ENCODE measurements at regions not wholly inside any gene's neighbourhood (a gene's known extent, or its start where the extent isn't known, plus 50 kb on each side); places are given as distances from the start of the nearest gene placed in this dataset.

DNA sequence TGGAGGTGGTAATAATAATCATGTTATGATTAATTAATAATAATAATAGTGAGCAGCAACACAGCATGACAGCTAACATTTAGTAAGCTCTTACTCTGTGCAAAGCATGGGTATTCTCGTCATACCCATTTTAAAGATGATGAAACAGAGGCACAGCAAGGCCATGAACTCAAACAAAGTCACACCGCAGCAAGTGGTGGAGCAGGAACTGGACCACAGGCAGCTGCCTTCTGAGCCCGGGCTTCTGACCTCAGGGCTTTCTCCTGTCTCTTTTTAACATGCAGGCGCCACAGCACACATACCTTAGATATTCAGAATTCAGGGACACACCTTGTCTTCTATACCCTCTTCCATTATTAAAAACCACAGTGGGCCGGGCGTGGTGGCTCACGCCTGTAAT lies 50.7 kb upstream of the SPATA12 start:
- peaks cover 22 to 40% (median 34%) of the 10 kb centered on the region in 3 donors for H3K4me1 ChIP-seq (ENCODE audit: control insufficient read depth in 3 of 3, insufficient read depth in 3 of 3, low read length in 3 of 3)
- no peaks in the 10 kb centered on the region for H3K36me3 ChIP-seq (ENCODE audit: control insufficient read depth in 3 of 3, insufficient read depth in 3 of 3, low read length in 3 of 3)
- H3K4me3 ChIP-seq (ENCODE audit: low read length in 3 of 3), result no peak overlapping the region
- no peak overlapping the region for H3K27ac ChIP-seq (ENCODE audit: low read depth, low read length)
- H3K9ac ChIP-seq (ENCODE audit: low read depth in 1 of 3, low read length in 3 of 3), result no peak overlapping the region
- no peaks in the 10 kb centered on the region for H3K27me3 ChIP-seq (ENCODE audit: control insufficient read depth in 3 of 3, insufficient read depth in 3 of 3, low read length in 3 of 3)
- no peaks in the 10 kb centered on the region for H3K9me3 ChIP-seq (ENCODE audit: control insufficient read depth in 3 of 3, low read length in 3 of 3)

DNA sequence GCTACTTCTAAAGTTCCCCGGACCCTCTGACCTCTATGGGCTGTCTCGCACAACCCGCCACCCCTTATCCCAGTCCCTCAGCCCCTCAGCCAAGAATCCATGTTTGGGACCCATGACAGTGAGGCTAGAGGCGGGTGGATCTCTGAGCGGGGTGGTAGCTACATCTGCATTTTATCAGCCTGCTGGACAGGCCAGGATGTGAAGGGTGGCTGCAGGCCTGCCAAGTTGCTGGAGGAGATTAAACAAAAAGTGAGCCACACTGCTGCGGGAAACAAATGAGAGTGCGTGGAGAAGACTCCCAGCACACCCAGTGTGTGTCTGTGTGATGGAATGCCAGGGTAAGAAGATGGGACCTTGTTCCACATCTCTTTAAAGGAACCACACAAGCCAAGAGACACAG lies 51.1 kb upstream of the SPATA12 start:
- Histone ChIP-seq H3K4me3 (ENCODE audit: low read length in 3 of 3) (no peak overlapping the region), H3K27me3 (ENCODE audit: control insufficient read depth in 3 of 3, insufficient read depth in 3 of 3, low read length in 3 of 3) (no peaks in the 10 kb centered on the region), H3K27ac (ENCODE audit: low read depth, low read length) (no peak overlapping the region), H3K4me1 (ENCODE audit: control insufficient read depth in 3 of 3, insufficient read depth in 3 of 3, low read length in 3 of 3) (peaks cover 22 to 40% (median 34%) of the 10 kb centered on the region in 3 donors), H3K36me3 (ENCODE audit: control insufficient read depth in 3 of 3, insufficient read depth in 3 of 3, low read length in 3 of 3) (no peaks in the 10 kb centered on the region), H3K9ac (ENCODE audit: low read depth in 1 of 3, low read length in 3 of 3) (no peak overlapping the region), H3K9me3 (ENCODE audit: control insufficient read depth in 3 of 3, low read length in 3 of 3) (no peaks in the 10 kb centered on the region)

DNA sequence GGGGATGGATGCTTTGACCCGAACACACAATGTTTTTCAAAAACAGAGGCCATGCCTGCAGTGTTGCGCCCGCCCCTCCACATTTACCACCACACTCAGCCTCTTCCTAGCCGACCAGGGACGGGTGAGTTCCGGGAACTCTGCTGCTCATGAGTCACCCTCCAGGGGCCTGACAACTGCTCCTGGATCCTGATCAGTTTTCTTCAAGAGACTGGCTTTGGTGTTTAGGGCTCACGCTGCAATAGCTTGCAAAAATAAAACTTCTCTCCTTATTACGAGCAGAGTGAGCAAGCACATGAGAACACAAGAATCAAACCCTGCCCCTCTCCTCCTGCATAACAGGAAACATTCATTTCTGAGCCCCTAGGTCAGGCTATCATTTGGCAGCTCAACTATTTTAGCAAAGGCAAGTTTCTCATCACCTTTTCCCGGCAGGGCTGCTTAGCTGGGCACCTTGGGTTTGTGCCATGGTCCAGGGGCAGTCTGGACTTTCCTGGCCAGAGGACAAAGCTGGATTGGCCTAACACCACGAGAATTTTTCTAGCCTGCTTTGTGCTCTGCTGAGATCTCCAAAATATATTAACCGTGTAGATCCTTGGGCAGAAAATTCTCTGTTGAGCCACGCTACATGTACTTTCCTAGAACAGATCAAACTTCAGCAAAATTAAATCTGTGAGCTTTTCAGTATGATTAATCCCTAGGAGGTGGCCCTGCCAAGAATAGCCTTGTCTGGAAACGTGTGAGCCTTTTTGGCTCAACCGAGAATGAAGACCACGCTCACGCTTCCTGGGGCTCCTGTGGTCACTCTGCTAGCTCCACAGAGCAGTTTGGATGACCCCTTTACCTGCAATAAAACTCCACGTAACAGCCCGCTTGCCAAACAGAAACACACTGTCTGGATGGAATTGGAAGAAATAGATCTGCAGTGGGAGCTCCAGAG lies 52.7 kb upstream of the SPATA12 start:
- Histone ChIP-seq H3K9me3 (ENCODE audit: control insufficient read depth in 3 of 3, low read length in 3 of 3) (no peaks in the 10 kb centered on the region), H3K9ac (ENCODE audit: low read depth in 1 of 3, low read length in 3 of 3) (peak overlapping the region; percentile 45 to 66 (median 54)), H3K36me3 (ENCODE audit: control insufficient read depth in 3 of 3, insufficient read depth in 3 of 3, low read length in 3 of 3) (no peaks in the 10 kb centered on the region), H3K4me3 (ENCODE audit: low read length in 3 of 3) (peak overlapping the region in 2 of 3 donors; percentile 23 to 26), H3K27ac (ENCODE audit: low read depth, low read length) (peak overlapping the region; percentile 73), H3K4me1 (ENCODE audit: control insufficient read depth in 3 of 3, insufficient read depth in 3 of 3, low read length in 3 of 3) (peaks cover 22 to 40% (median 34%) of the 10 kb centered on the region in 3 donors), H3K27me3 (ENCODE audit: control insufficient read depth in 3 of 3, insufficient read depth in 3 of 3, low read length in 3 of 3) (no peaks in the 10 kb centered on the region)

DNA sequence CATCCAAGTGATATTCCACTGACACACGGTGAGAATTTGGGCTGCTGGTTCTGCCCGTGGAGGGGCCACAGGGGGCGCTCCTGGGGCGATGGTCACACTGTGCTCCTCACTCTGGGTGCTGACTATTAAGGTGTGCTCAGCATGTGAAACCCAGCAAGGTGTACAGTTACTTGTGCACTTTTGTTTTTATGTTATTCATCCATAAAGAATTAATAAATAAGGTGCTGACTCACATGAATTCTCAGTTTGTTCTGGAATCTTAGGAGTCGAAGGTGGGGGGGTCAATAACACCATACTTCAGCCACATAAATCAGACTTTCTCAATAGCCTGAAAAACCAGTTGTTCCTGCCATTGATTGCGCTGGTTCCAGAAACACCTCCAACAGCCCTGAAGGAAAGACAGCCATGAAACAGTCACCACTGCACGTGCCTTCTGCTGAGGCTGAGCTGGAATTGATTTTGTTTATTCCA lies 53.5 kb upstream of the SPATA12 start:
- H3K4me1 ChIP-seq (ENCODE audit: control insufficient read depth in 3 of 3, insufficient read depth in 3 of 3, low read length in 3 of 3), result peaks cover 22 to 40% (median 34%) of the 10 kb centered on the region in 3 donors
- H3K9me3 ChIP-seq (ENCODE audit: control insufficient read depth in 3 of 3, low read length in 3 of 3), result no peaks in the 10 kb centered on the region
- H3K36me3 ChIP-seq (ENCODE audit: control insufficient read depth in 3 of 3, insufficient read depth in 3 of 3, low read length in 3 of 3), result no peaks in the 10 kb centered on the region
- H3K27ac ChIP-seq (ENCODE audit: low read depth, low read length), result peak overlapping the region; percentile 73
- H3K27me3 ChIP-seq (ENCODE audit: control insufficient read depth in 3 of 3, insufficient read depth in 3 of 3, low read length in 3 of 3), result no peaks in the 10 kb centered on the region
- peak overlapping the region in 2 of 3 donors; percentile 26 to 51 for H3K4me3 ChIP-seq (ENCODE audit: low read length in 3 of 3)
- H3K9ac ChIP-seq (ENCODE audit: low read depth in 1 of 3, low read length in 3 of 3), result peak overlapping the region in 1 of 3 donors; percentile 40

DNA sequence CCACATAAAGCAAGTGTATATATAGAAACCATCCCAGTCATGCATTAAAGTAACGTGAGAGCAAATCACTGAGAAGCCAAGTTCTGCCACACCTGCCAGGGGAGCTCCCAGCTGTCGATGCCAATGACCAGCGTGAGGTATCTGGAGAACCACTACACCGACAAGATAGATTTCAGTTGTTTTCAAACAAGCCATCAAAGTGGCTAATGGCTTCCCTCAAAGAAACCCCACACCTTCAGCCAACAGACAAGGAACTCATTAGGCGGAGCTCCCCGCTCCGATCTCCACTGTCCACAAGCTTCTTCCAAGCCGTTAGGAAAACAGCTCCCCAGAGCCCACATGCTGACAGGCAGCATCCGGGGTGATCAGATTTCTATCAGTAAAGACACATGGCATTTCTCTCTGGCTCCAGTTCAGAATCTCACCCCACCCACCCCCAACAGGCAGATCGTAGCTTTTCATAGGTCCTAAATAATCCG lies 54.2 kb upstream of the SPATA12 start:
- peak overlapping the region; percentile 2 to 33 (median 17) for H3K4me3 ChIP-seq (ENCODE audit: low read length in 3 of 3)
- peak overlapping the region; percentile 73 for H3K27ac ChIP-seq (ENCODE audit: low read depth, low read length)
- peaks cover 22 to 40% (median 34%) of the 10 kb centered on the region in 3 donors for H3K4me1 ChIP-seq (ENCODE audit: control insufficient read depth in 3 of 3, insufficient read depth in 3 of 3, low read length in 3 of 3)
- no peaks in the 10 kb centered on the region for H3K27me3 ChIP-seq (ENCODE audit: control insufficient read depth in 3 of 3, insufficient read depth in 3 of 3, low read length in 3 of 3)
- peak overlapping the region in 1 of 3 donors; percentile 40 for H3K9ac ChIP-seq (ENCODE audit: low read depth in 1 of 3, low read length in 3 of 3)
- H3K9me3 ChIP-seq (ENCODE audit: control insufficient read depth in 3 of 3, low read length in 3 of 3), result no peaks in the 10 kb centered on the region
- H3K36me3 ChIP-seq (ENCODE audit: control insufficient read depth in 3 of 3, insufficient read depth in 3 of 3, low read length in 3 of 3), result no peaks in the 10 kb centered on the region

DNA sequence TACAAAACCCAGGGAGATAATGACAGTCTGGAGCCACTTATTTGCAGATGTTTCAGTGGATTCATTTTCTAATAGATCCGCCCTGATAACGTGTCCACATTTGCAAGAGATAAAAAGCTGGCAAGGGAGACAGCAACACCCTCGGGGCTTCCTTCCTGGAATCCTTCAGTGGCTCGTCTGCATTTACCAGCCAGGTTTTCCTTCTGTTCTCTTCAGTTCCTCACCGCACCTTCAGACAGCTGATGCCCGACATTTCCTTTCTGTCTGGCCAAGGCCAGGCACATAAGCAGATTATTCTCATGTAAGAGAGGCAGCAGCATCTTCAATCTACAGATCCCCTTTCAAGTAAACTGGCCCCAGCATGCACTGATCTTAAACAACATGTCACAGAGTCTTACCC lies 56.2 kb upstream of the SPATA12 start:
- no peak overlapping the region for H3K27ac ChIP-seq (ENCODE audit: low read depth, low read length)

DNA sequence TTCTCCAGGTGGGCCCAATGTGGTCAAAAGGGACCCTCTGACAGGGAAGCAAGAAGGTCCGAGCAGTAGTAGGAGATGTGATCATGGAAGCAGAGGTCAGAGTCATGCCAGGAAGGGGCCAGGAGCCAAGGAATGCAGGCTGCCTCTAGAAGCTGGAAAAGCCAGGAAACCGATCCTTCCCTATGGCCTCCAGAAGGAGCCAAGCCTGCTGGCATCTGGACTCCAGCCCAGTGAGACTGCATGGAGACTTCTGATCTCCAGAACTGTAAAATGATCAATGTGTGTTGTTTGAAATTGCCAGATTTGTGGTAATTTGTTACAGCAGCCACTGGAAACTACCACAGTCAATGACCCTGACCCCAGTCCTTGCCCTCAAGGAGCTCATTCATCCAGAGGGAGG lies 56.8 kb upstream of the SPATA12 start:
- Histone ChIP-seq H3K9ac (ENCODE audit: low read depth in 1 of 3, low read length in 3 of 3) (no peak overlapping the region), H3K4me3 (ENCODE audit: low read length in 3 of 3) (no peak overlapping the region), H3K36me3 (ENCODE audit: control insufficient read depth in 3 of 3, insufficient read depth in 3 of 3, low read length in 3 of 3) (no peaks in the 10 kb centered on the region), H3K27me3 (ENCODE audit: control insufficient read depth in 3 of 3, insufficient read depth in 3 of 3, low read length in 3 of 3) (no peaks in the 10 kb centered on the region), H3K27ac (ENCODE audit: low read depth, low read length) (no peak overlapping the region), H3K9me3 (ENCODE audit: control insufficient read depth in 3 of 3, low read length in 3 of 3) (no peaks in the 10 kb centered on the region), H3K4me1 (ENCODE audit: control insufficient read depth in 3 of 3, insufficient read depth in 3 of 3, low read length in 3 of 3) (peaks cover 23 to 37% (median 32%) of the 10 kb centered on the region in 3 donors)

More for the DNA sequence above, 56.2 kb upstream of the SPATA12 start:
- no peak overlapping the region for H3K9ac ChIP-seq (ENCODE audit: low read depth in 1 of 3, low read length in 3 of 3)
- peaks cover 22 to 36% (median 31%) of the 10 kb centered on the region in 3 donors for H3K4me1 ChIP-seq (ENCODE audit: control insufficient read depth in 3 of 3, insufficient read depth in 3 of 3, low read length in 3 of 3)
- H3K27me3 ChIP-seq (ENCODE audit: control insufficient read depth in 3 of 3, insufficient read depth in 3 of 3, low read length in 3 of 3), result no peaks in the 10 kb centered on the region
- no peaks in the 10 kb centered on the region for H3K9me3 ChIP-seq (ENCODE audit: control insufficient read depth in 3 of 3, low read length in 3 of 3)
- H3K36me3 ChIP-seq (ENCODE audit: control insufficient read depth in 3 of 3, insufficient read depth in 3 of 3, low read length in 3 of 3), result no peaks in the 10 kb centered on the region
- no peak overlapping the region for H3K4me3 ChIP-seq (ENCODE audit: low read length in 3 of 3)

DNA sequence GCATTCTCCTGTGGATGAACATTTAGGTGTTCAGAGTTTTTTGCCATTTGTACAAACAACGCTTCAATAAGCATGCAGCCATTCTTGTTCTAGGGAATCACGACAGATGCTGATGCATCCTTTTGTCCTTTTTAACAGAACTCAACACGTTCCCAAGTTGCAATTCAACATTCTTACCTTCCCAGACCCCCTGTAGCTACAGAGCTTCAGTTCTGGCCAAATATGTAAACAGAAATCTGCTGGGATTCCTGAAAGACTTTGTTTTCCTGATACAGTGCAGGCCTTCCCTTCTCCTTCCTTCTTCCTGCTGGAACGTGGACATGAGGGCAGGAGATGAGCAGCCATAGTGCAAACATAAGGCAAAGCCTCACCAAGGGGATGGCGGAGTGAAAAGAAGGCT lies 59.1 kb upstream of the SPATA12 start:
- no peak overlapping the region for H3K9ac ChIP-seq (ENCODE audit: low read depth in 1 of 3, low read length in 3 of 3)
- H3K27ac ChIP-seq (ENCODE audit: low read depth, low read length), result no peak overlapping the region
- peaks cover 14 to 25% (median 20%) of the 10 kb centered on the region in 3 donors for H3K4me1 ChIP-seq (ENCODE audit: control insufficient read depth in 3 of 3, insufficient read depth in 3 of 3, low read length in 3 of 3)
- no peaks in the 10 kb centered on the region for H3K9me3 ChIP-seq (ENCODE audit: control insufficient read depth in 3 of 3, low read length in 3 of 3)
- H3K36me3 ChIP-seq (ENCODE audit: control insufficient read depth in 3 of 3, insufficient read depth in 3 of 3, low read length in 3 of 3), result no peaks in the 10 kb centered on the region
- no peaks in the 10 kb centered on the region for H3K27me3 ChIP-seq (ENCODE audit: control insufficient read depth in 3 of 3, insufficient read depth in 3 of 3, low read length in 3 of 3)
- H3K4me3 ChIP-seq (ENCODE audit: low read length in 3 of 3), result no peak overlapping the region

DNA sequence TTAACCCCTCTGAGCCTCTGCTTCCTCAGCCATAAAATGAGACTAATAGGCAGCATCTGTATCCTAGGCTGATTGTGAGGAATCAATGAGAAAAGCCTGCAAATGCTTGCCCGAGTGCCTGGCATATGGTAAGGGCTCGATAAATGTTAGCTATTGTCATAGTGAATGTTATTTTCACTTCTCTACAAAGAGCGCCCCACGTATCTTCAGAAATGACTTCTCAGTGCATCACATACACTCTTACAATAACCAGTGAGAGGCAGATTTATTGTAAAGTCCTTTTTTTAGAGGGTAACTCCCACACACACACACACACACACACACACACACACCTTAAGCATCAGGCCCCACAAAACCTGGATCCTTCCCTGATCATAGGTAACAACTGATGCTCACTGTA lies 60.5 kb upstream of the SPATA12 start:
- no peaks in the 10 kb centered on the region for H3K27me3 ChIP-seq (ENCODE audit: control insufficient read depth in 3 of 3, insufficient read depth in 3 of 3, low read length in 3 of 3)
- H3K4me1 ChIP-seq (ENCODE audit: control insufficient read depth in 3 of 3, insufficient read depth in 3 of 3, low read length in 3 of 3), result peaks cover 8 to 15% (median 11%) of the 10 kb centered on the region in 3 donors
- H3K4me3 ChIP-seq (ENCODE audit: low read length in 3 of 3), result no peak overlapping the region
- no peak overlapping the region for H3K9ac ChIP-seq (ENCODE audit: low read depth in 1 of 3, low read length in 3 of 3)
- no peaks in the 10 kb centered on the region for H3K9me3 ChIP-seq (ENCODE audit: control insufficient read depth in 3 of 3, low read length in 3 of 3)
- no peak overlapping the region for H3K27ac ChIP-seq (ENCODE audit: low read depth, low read length)
- no peaks in the 10 kb centered on the region for H3K36me3 ChIP-seq (ENCODE audit: control insufficient read depth in 3 of 3, insufficient read depth in 3 of 3, low read length in 3 of 3)

DNA sequence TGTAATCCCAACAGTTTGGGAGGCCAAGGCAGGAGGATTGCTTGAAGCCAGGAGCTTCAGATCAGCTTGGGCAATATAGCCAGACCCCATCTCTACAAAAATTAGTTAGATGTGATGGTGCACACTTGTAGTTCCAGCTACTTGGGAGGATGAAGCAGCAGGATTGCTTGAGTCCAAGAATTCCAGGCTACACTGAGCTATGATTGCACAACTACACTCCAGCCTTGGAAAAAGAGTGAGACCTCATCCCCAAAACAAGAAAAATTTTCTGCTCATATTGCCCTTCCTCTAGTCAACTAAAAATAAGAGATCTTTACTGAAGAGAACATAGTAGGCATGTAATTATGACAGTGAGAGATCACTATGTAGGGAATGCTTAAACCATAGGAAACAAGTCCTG lies 60.9 kb upstream of the SPATA12 start:
- no peak overlapping the region for H3K4me3 ChIP-seq (ENCODE audit: low read length in 3 of 3)
- no peak overlapping the region for H3K9ac ChIP-seq (ENCODE audit: low read depth in 1 of 3, low read length in 3 of 3)
- H3K27ac ChIP-seq (ENCODE audit: low read depth, low read length), result no peak overlapping the region
- no peaks in the 10 kb centered on the region for H3K36me3 ChIP-seq (ENCODE audit: control insufficient read depth in 3 of 3, insufficient read depth in 3 of 3, low read length in 3 of 3)
- no peaks in the 10 kb centered on the region for H3K27me3 ChIP-seq (ENCODE audit: control insufficient read depth in 3 of 3, insufficient read depth in 3 of 3, low read length in 3 of 3)
- no peaks in the 10 kb centered on the region for H3K9me3 ChIP-seq (ENCODE audit: control insufficient read depth in 3 of 3, low read length in 3 of 3)
- H3K4me1 ChIP-seq (ENCODE audit: control insufficient read depth in 3 of 3, insufficient read depth in 3 of 3, low read length in 3 of 3), result peaks cover 8 to 15% (median 11%) of the 10 kb centered on the region in 3 donors

Data from skeletal muscle tissue (tissue), 3 donors.